ENCODE measurements at regions not wholly inside any gene's neighbourhood (a gene's known extent, or its start where the extent isn't known, plus 50 kb on each side); places are given as distances from the start of the nearest gene placed in this dataset.

GRCh38 chr2:238643400-238643907, 204.4 kb upstream of the TWIST2 start:
- TF ChIP-seq REST (IDR thresholded peaks at IDR 0.05; ENCODE audit: insufficient read depth in 1 of 2, low read depth in 2 of 2, low read length in 1 of 2) (no peak), CTCF (IDR thresholded peaks at IDR 0.05) (no peak), POLR2AphosphoS5 (IDR thresholded peaks at IDR 0.05; ENCODE audit: low read depth, low read length) (no peak)
